Dedifferentiated amniotic fluid mesenchymal stem cell (primary cell): ENCODE measurements at regions not wholly inside any gene's neighbourhood (a gene's known extent, or its start where the extent isn't known, plus 50 kb on each side); places are given as distances from the start of the nearest gene placed in this dataset.
"Not testable (repeated sequence)": the region's sequence is repeated elsewhere in the genome, so short reads cannot be mapped to it uniquely, and the experiment has no call there.

Source experiments
- DNase-seq: peaks from one replicate; pipeline ENCODE4 v3.0.0-alpha.2; 2016; ENCODE audit errors: extremely low spot score

GRCh38 chr7:94109556-94109955, 105.4 kb upstream of the BET1 start:
- DNase-seq = no peak

DNA sequence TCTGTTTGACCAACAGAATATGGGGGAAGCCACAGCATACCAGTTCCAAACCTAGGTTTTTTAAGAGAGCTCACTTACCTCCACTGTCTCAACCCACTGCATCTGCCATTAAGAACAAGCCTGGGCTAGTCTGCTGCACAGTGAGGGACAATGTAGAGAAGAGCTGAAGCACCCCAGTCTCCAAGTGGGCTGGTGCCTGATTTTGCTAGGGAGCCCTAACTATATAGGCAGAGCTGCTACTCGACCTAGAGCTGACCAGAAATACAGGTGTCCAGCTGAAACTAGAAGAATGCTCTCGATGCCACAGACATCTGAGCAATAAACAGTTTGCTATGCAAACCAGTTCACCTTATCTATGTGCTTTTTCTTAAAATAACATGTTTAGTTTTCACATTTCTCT, 106.9 kb upstream of the BET1 start:
- no peak for DNase-seq

DNA sequence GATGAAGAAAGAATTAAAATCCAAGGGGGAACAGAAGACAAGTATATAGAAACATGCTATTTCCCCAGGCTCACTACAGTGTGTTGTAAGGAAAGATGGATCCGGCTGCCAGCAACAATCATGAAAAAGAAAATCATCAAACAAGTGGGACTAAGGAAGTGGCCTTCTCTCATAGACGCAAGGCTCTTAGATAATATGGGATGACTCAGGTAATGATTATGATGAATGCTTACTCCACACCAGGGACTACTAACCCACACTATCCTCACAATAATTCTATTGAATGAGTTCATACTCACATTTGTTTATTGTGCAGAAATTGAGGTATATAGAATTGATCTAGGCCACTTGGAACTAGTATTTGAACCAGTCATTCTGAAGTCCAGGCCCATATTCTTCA, 111.2 kb upstream of the BET1 start:
- no peak for DNase-seq

DNA sequence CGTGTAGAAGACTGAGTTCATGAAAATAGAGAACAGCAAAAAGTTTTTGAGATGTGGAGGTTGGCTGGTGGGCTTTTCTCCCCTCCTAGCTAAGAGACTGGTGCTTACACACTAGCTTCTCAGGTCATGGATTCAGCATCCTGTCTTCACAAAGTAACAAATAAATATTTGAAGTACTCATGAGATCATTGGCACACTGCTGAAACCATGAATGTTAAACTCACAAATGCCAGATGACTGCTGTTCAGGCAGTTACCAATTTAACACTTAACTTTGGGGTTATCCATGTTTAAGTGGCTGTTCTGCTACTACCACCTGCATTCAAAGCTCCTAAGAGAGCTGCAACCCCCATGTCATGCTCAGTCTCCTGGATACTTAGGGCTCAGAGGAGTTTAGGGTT, 119.0 kb upstream of the BET1 start:
- DNase-seq = no peak

DNA sequence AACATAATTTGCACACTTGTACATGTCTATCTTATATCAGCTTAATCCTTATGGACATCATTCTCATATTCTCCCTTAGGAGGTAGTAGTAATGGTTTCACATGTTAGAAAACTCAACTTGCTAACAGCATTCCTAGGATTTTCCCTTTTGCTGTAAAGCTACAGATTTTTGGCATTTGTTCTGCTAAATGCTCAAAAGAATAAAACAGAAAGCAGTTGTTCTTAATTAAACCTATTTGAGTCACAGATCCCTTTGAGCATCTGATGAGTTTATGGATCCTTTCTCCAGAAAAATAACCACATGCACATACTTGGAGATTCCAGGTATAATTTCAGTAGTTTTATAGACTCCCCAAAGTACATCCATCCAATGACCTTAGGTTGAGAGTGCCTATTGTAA, 122.9 kb upstream of the BET1 start:
- no peak for DNase-seq

DNA sequence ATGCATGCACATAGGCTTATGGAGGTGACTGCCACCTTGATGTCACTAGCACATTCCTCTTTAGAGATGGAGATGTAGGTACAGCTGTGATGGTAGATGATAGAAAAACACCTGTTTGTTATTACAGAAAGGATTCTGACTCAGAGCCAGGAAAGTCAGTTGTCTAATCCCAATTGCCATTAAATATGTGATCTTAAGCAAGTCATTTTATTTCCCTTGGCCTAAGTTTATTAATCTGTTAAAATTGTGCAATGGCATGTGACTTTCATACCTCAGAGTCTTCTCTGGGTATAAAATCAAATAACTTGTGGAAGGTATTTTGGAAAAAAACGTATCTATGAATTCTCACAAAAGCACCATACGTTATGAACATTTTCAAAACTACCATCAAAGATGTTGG, 123.9 kb upstream of the BET1 start:
- no peak for DNase-seq

DNA sequence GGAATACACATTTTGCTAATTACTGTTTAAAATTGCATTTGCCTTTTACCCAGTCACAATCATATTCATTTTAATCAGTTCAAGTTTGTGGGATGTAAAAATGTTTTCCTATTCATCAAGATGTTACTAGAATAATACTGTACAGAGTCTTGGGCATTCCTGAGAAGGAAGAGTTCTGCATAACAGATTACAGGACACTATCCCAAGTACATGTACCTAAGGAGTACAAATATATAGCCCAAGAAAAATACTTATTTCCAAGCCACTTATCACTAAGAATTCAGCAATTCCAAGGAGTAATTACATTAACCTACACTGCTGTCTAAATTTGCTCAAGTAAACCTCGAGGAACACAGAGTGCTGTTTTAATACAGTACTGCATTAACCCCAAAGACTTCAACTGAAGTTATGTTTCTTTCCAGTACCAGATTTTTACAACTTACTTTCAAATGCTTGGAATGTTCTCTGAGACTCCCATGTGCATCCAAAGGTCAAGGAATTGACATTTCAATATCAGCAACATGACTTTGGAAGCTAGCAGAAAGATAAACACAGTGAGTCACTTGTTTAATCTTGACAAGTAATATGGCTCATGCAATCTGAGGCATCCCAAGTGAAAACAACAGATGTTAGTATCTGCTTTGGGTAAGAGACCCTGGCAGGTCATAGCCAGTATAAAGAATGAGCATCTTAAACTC, 125.4 kb upstream of the BET1 start:
- DNase-seq = peak; percentile 30

GRCh38 chr7:94130716-94131115, 126.6 kb upstream of the BET1 start:
- DNase-seq = no peak

- DNase-seq = no peak
Observed at GRCh38 chr7:94133460-94133859, 129.3 kb upstream of the BET1 start.

GRCh38 chr7:94135180-94135579, 131.0 kb upstream of the BET1 start:
- DNase-seq = no peak

- DNase-seq = no peak
Observed at GRCh38 chr7:94142281-94142680, 138.1 kb upstream of the BET1 start.

GRCh38 chr7:94145602-94146001, 141.4 kb upstream of the BET1 start:
- peak; percentile 28 for DNase-seq

DNA sequence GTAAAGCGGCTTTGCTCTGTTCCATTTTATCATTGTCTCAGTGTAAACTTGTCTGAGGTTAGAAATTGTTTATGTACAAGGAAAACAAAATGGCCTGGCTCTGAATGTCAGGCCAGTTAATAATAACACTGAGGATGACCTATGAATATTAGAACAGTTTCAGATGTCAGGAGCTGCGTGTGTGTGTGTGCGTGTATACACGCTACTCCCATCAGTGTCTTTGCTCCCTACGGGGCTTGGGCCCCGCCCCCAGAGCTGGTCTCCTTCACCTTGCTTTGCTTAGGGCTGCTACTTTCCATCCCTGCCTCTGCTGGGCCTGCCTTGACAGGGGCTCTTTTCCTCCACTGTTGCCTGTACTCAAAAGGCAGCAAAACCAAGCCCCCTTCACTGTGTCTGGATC, 142.3 kb upstream of the BET1 start:
- DNase-seq = no peak

- no peak for DNase-seq
Observed at GRCh38 chr7:94149789-94150545, 145.8 kb upstream of the BET1 start.

DNA sequence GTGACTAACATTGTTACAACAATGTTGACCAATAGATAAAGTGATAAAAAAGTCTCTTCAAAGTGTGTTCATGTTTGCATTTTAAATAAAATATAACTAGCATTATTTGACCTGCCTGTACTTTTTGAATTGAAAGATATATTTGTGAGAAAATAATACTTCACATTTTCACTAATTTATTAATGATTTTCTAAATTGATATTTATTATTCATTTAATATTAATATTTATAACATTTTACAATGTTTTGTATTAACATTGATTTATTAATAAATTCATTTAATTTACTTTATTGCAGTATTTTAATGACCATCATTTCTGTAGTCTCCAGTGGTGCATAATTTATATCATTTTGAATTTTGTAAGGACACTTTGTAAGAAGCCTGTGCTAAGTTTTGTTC, 150.0 kb upstream of the BET1 start:
- no peak for DNase-seq

DNA sequence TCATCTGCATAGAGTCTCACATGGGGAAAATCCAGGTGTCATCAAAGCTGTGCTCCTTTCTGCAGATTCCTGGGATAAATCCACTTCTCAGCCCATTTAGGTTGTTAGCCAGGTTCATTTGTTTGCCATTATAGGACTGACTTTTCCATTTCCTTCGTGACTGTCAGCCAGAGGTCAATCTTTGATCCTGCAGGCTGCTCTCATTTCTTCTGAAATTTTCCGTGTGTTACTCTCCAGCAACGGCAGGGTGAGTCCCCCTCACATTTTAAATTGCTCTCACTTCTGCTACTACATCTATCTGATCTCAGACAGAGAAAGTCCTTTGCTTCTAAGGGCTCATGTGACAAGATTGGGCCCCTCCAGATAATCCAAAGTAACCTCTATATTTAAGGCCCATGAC, 150.7 kb upstream of the BET1 start:
- no peak for DNase-seq

DNA sequence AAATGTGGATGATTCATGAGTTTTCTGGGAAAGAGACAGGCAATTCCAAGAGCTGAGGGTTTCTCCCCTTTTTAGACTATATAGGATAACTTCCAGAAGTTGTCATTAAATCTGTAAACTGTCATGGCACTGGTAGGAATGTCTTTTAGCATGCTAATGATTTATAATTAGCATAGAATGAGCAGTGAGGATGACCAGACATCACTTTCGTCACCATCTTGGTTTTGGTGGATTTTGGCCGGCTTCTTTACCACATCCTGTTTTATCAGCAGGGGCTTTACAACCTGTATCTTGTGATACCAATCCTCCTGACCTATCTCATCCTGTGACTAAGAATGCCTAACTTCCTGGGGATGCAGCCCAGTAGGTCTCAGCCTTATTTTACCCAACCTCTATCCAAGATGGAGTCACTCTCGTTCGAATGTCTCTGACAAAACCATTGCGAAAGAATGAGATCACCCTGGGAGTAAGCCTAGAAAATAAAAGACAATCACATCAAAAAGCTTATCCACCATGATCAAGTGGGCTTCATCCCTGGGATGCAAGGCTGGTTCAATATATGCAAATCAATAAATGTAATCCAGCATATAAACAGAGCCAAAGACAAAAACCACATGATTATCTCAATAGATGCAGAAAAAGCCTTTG, 153.6 kb upstream of the BET1 start:
- not testable (repeated sequence) for DNase-seq

DNA sequence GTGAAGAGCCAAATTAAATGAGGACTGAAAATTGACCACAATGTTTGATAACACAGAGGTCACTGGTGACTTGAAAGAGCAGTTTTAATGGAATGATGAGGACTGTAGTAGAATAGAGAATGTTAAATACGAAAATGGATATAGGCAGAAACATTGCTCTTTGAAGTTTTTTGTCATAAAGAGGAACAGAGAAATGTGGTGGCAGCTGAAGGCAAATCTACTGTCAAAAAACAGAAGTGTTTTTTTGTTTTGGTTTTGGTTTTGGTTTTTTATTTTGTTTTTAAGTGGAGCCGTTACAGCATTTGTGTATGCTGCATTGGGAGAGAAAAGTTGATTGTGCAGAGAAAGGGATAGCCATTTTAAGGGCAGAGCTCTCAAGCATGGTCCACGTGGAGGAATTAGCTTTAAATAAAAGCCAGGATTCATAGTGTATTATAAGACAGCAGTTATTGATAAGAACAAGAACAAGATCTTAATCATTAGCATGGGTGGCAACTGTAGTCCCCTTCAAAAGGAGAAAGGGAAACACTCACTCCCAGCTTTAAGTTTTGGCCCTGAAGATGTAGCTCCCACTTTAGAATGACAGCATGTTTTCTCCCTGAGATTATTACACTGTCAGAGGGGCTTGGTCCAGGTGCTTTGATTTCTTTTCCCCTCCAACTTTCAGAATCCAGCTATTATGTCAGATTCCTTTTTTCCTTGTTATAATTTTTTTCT, 156.7 kb upstream of the BET1 start:
- DNase-seq = no peak

GRCh38 chr7:94161476-94161875, 157.3 kb upstream of the BET1 start:
- DNase-seq = no peak

- DNase-seq = no peak
Observed at GRCh38 chr7:94169682-94170081, 165.5 kb upstream of the BET1 start.

DNA sequence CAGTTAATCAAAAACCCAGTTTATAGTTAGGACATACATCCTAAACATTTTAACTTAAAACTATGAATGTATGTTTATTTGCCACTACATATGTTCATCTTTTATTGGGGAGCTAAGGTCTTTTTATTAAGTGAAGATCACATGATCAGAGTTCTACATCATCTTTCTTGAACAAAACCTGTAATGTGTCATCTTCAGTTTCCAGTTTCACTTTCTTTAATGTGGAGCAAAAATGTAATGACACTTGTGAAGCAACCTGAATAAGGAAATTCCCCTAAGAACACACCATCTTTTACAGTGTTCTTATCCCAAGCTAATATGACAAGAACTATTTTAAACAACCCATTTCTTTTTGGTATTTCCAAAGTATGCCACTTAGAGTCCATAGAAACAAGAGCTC, 166.7 kb upstream of the BET1 start:
- no peak for DNase-seq

- DNase-seq = no peak
Observed at GRCh38 chr7:94173436-94173835, 169.3 kb upstream of the BET1 start.
